KOPT-K1 (cell line): ENCODE measurements at regions not wholly inside any gene's neighbourhood (a gene's known extent, or its start where the extent isn't known, plus 50 kb on each side); places are given as distances from the start of the nearest gene placed in this dataset.

ENCODE experiments used
- H3K27ac ChIP-seq: fragments of 200-600 bp; sonication (generic); 2 replicates; pipeline ENCODE4 v1.5.1; 2016; ENCODE audit warnings: antibody characterized with exemption, mild to moderate bottlenecking, low read depth, low read length; ENCODE audit not compliant: poor library complexity, severe bottlenecking
- H3K36me3 ChIP-seq: fragments of 200-600 bp; sonication (generic); 2 replicates; pipeline ENCODE4 v1.5.1; 2017; ENCODE audit warnings: antibody characterized with exemption, mild to moderate bottlenecking, low read length, moderate library complexity; ENCODE audit not compliant: insufficient read depth
- H3K9me3 ChIP-seq: fragments of 200-600 bp; sonication (generic); 2 replicates; pipeline ENCODE4 v1.5.1; 2017; ENCODE audit warnings: antibody characterized with exemption, low read length, mild to moderate bottlenecking; ENCODE audit not compliant: insufficient read depth, poor library complexity, severe bottlenecking

DNA sequence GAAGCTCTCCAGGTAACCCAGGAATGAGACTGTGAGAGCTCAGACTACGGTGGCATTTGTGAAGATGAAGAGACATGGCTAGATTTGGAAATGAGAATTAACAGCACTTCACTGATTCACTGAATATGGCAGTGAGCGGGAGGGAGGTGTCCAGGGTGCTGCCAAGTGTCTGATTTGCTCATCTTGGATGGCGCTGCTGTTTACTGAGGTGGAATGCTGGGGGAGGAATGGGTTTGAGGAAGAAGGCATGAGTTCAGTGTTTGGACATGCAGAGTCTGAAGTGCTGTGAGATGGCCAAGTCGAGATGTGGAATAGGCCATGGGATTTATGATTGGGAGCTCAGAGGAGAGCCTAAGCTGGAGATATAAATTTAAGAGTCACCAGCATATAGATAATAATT is 437.1 kb upstream of the NPVF start:
- H3K36me3 ChIP-seq: no peaks in the 10 kb centered on the region
- H3K9me3 ChIP-seq: no peaks in the 10 kb centered on the region
- no peak overlapping the region for H3K27ac ChIP-seq

DNA sequence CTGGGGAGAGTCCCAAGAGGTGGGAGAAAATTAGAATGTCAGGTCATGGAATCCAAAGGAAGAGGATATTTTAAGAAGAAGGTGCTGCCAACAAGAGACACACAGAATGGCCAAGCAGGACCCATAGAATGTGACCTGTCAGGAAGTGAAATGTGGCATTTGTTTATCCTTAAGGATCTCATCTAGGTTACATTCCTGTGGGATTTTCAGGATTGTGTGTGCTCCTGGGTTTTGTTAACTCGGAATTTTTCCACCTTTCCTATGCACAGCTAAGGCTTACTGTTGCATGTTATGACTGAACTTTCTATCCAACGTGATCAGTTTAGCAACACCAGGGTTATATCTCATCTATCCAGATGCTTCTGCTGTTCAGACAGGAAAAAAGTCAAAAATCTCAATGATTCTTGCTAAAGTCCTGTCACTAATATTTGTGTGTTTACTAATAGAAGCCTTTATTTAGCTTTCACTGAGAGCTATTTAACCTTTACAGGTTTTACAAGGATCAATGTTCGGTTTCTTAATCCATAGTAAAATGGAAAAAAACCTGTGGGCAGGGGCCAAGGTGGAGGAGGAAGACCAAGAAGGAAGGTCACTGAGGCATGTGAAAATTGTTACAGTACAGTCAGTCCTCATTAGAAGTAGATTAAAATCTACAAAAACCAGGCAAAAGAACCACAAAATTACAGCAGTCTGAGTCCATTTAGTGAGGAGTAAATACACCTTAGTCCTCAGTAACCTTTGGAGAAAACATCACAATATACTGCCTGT is 437.8 kb upstream of the NPVF start:
- Histone ChIP-seq H3K9me3 (no peaks in the 10 kb centered on the region), H3K36me3 (no peaks in the 10 kb centered on the region), H3K27ac (no peak overlapping the region)

DNA sequence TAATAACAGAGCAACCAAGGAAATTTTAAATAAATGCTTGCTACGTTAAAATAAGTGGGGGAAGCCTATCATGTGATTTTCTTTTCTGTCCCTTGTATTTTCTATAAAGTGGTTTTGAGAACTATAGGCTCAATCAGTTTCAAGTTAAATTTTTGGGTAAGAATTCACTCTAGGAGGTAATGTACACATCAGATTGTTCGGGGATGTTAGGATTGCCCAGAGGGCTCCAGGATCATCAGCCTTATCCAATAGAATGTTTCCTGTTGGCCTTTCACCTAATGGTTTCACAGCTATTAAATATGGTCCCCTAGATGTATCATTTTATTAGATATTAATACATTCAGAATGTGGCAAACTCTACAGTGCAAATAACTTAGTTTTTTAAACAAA is 438.4 kb upstream of the NPVF start:
- no peaks in the 10 kb centered on the region for H3K36me3 ChIP-seq

DNA sequence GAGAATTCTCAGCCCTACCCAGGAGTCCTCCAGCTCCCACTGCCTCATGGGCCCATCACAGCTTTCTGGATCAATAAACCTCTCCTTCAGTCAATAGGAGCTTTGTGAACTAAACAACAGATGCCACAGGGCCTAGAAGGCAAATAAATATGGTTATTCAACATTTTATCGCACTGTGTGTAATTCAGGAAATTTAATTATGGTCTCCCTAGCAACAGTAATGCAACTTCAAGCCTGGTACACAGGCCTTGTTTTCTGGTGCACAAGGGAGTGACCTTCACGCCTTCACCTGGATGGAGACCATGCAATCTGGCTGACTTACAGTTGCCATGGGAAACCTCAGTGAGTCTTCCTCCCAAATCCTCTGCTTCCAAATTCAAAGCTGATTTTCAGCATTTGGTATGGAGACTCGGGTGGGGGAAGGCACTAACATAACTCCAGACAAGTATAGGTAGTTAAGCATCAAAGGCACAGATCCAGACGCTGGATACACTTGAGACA is 441.0 kb upstream of the NPVF start:
- Histone ChIP-seq H3K36me3 (no peaks in the 10 kb centered on the region), H3K27ac (no peak overlapping the region), H3K9me3 (no peaks in the 10 kb centered on the region)

More for the DNA sequence above, 438.4 kb upstream of the NPVF start:
- Histone ChIP-seq H3K27ac (no peak overlapping the region), H3K9me3 (no peaks in the 10 kb centered on the region)

DNA sequence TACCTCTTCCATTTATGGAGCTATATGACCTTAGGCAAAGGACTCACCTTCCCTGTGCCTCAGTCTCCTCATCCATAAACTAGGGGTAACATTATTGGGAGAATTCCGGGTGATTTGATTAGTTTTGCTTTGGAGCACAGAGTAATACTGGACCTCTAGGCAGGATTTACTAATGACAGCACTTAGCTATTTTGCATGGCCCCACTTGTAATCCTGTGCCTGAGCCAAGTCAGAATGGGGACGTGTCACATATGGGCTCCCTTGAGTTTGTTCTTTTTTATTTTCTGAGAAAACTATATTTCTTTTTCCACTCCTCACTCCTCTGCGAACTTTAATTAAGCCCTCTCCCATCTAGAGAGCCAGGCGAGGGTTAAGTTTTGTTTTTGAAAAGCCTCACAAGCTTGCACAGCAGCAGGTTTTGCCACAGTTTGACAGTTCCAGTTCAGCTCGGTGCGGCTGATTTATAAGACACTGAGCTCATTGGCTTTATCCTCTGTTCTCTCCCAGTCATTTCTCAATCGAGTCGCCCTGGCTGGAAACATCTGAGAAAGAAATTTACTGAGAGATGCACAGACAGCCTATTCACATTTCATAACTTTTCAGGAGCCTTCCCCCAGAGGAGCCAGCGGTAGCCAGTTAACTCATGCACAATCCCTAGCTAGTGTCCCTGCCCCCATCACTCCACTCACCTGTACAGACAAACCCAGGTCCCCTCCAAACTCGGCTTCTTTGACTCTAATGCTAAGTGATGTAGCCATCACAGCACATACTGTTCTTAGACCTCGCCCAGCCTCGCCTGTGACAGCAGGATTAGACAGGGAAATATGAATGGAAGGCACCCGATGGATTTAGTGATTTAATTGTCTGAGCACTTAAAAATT is 441.9 kb upstream of the NPVF start:
- Histone ChIP-seq H3K36me3 (no peaks in the 10 kb centered on the region), H3K9me3 (no peaks in the 10 kb centered on the region), H3K27ac (no peak overlapping the region)

DNA sequence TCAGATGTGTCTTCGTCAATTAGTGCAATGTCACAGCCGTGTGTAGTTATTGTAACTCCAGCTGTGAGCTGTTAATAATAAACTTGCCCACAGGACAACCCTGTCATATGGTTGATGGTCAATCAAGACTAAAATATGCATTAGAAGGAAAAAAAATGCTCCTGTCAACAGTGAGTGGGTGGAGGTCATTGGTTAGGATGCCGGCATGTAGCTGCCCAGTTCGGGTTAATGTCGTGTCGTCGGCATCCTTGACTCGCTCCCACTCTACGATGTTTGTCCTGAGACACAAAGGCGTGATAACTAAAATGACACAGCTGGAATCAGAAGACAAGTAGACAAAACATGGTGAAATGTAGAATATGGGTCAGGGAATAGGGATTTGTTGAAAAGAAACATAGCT is 442.8 kb upstream of the NPVF start:
- Histone ChIP-seq H3K9me3 (no peaks in the 10 kb centered on the region), H3K36me3 (no peaks in the 10 kb centered on the region), H3K27ac (no peak overlapping the region)

DNA sequence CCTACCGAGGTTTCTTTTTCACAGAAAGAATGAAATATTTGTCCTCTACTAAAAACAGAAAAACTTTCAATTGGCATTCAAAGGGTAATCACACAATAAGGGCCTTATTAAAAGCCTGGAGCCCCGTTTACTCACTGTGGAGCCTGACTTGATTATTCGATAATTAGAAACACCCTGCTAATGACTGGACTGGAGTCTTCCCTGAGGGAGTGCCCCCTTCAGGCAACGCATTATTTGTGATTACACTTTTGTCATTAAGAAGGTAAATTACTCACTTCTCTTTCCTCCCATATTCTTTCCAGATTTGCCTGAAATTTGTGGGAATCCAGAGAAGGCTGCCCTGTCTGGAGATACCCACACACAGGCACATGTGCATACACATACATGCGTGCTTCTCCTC is 444.2 kb upstream of the NPVF start:
- H3K9me3 ChIP-seq: no peaks in the 10 kb centered on the region
- H3K27ac ChIP-seq: no peak overlapping the region
- no peaks in the 10 kb centered on the region for H3K36me3 ChIP-seq

DNA sequence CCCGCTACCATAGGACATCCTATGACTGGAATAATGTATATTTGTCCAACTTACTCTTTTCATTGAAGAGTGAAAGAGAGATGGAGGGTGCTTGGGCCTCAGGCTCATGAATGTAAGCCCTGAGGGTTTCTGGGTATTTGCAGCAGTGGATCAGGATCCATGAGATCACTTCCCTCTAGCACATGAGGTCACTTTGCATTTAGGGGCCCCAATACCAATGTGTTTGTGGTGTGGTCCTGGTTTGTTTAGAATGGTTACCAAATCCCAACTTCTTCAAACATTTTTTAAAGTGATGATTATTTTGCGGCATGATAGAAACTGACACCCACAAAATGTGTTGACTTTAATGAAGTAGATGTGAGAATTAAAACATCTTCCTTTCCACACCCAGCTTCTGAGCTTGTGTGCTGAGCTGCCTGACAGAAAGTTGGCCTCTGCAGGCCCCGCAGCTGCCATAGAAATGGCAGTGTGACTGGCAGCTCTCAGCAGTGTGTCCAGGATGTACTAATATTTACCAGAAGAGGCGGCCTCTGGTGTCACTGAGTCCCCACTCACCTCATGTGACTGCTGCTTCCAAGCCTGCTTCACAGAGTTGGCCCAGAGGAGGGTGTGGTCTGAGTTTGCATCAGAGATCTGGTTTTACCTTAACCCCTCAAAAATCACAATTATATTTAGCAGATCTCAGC is 447.6 kb upstream of the NPVF start:
- H3K27ac ChIP-seq: no peak overlapping the region
- H3K9me3 ChIP-seq: no peaks in the 10 kb centered on the region
- H3K36me3 ChIP-seq: no peaks in the 10 kb centered on the region

DNA sequence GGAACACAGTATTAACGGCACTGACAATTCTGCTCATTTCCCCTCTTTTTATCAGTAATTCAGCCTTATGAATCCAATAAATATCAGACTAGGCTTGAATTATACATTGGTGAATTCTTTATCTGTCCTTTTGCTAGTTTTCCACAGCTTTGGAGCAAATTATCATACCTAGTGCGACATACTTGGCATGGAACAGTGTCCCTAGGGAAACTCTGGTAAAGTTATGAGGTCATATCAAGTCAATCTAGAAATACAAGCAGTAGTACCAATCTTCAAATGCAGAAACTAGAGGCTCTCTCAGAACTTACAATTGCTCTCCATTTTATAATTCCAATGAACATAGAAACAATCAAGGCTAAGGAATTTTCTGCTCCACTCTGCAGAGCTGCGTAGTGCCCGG is 449.3 kb upstream of the NPVF start:
- H3K36me3 ChIP-seq: no peaks in the 10 kb centered on the region
- H3K27ac ChIP-seq: no peak overlapping the region
- no peaks in the 10 kb centered on the region for H3K9me3 ChIP-seq

DNA sequence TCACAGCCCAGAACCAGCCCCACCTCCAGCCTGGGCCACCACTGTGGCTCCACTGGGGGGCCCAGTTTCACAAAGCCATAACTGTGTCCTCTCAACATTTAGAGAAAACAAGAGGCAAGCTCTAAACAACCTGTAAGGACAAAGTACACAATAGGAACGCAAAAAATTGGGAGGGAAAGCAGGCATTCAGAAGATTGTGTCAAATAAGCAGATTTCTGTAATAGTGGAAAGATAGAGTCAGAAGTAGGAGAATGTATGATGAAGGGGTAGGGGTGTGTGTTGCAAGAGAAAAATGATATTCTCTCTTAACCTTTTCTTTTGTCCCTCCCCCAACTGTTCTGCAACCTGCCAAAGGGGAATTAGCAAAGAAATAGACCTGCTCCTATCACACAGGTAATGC is 449.9 kb upstream of the NPVF start:
- no peak overlapping the region for H3K27ac ChIP-seq
- no peaks in the 10 kb centered on the region for H3K36me3 ChIP-seq
- H3K9me3 ChIP-seq: no peaks in the 10 kb centered on the region

DNA sequence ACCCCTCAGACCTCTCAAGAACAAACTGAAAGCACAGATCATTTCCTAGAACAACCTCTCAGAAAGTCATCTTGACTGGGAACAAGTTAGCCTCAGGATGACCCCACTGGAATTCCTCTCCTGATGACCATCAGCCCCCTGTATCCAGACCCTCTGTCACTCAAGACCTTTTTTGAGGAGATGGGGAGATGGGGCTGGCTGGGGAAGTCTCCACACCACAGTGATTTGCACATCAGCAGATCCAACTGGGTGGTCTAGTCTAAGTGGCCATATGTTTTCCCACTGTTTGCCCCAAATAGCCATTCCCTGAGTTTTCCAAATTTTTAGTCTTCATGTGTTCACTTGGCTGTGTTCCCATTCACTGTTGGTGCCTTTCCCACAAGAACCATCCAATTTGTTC is 452.4 kb upstream of the NPVF start:
- no peak overlapping the region for H3K27ac ChIP-seq
- no peaks in the 10 kb centered on the region for H3K36me3 ChIP-seq
- no peaks in the 10 kb centered on the region for H3K9me3 ChIP-seq

DNA sequence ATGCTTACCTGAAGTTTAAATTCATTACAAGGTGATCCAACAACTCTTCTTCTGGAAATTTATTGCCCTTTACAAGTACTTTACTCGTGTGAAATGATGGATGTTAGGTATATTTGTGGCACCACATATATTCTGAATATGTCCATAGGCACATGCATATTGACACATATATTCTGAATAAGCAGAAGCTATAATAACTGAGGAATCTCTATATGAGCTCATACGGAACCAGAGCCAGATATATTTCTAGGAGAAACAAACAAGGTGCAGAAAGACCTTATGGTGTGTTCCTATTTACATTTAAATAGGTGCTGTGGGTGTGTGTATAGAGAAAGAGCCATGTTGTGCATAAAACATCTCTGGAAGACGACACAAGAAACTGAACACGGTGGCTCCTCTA is 456.1 kb upstream of the NPVF start:
- Histone ChIP-seq H3K27ac (no peak overlapping the region), H3K9me3 (no peaks in the 10 kb centered on the region), H3K36me3 (no peaks in the 10 kb centered on the region)

DNA sequence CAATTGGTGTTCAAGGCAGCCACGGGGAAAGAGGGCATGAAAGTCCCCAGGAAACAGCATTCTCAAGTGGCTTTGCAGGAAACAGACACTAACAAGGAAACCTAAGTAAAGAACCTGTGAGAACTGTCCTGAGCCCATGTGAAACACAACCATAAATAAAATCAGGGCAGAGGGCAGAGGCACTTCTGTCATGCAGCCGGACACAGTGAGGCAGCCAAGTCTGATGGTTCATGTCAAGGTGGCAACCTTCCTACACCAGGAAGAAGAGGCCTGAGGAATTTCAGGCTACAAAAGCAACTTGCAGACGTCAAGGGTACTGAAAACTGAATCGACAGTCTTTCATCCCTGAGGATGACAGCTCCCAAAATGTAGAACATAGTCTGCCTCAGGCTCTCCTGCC is 458.2 kb upstream of the NPVF start:
- H3K9me3 ChIP-seq: no peaks in the 10 kb centered on the region
- H3K36me3 ChIP-seq: no peaks in the 10 kb centered on the region
- H3K27ac ChIP-seq: no peak overlapping the region

DNA sequence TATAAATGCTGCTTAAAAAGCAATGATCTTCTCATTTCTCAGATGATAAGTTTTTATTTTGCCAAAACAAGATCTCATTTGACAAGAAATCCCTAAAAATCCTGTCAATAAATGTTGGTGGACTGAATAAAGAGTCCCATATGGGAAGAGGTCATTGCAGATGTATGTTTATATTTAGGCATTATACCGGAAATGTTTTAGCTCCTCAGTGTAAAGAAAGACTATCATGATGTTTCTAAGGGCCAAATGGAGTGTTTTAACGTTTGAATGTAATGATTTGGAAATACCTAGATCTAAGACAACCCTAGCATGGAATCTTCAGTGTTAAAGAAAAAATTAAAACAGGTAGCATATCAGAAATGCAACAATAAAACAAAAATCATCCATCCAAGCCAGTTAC is 457.8 kb upstream of the NFE2L3 start:
- no peak overlapping the region for H3K27ac ChIP-seq
- H3K9me3 ChIP-seq: no peaks in the 10 kb centered on the region
- no peaks in the 10 kb centered on the region for H3K36me3 ChIP-seq

DNA sequence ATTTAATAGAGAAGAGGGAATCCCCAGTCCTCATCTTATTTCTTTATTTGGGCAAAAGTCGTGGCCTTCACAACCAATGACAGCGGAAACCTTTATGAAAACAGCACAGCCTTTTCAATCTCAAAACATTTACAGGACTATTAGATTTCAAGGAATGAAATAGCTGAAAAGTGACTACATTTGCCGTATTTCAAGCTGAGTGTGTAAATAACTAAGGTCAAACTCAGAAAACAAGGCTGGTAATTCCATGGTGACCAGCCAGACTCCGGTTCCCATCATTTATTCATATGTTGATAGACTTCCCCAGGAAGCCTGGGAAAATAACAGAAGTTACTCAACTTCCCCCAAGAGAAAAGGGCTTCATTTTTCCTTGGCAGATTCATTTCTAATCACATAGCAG is 457.3 kb upstream of the NFE2L3 start:
- H3K36me3 ChIP-seq: no peaks in the 10 kb centered on the region
- H3K9me3 ChIP-seq: no peaks in the 10 kb centered on the region
- H3K27ac ChIP-seq: no peak overlapping the region
